ENCODE measurements at regions not wholly inside any gene's neighbourhood (a gene's known extent, or its start where the extent isn't known, plus 50 kb on each side); places are given as distances from the start of the nearest gene placed in this dataset.

DNA sequence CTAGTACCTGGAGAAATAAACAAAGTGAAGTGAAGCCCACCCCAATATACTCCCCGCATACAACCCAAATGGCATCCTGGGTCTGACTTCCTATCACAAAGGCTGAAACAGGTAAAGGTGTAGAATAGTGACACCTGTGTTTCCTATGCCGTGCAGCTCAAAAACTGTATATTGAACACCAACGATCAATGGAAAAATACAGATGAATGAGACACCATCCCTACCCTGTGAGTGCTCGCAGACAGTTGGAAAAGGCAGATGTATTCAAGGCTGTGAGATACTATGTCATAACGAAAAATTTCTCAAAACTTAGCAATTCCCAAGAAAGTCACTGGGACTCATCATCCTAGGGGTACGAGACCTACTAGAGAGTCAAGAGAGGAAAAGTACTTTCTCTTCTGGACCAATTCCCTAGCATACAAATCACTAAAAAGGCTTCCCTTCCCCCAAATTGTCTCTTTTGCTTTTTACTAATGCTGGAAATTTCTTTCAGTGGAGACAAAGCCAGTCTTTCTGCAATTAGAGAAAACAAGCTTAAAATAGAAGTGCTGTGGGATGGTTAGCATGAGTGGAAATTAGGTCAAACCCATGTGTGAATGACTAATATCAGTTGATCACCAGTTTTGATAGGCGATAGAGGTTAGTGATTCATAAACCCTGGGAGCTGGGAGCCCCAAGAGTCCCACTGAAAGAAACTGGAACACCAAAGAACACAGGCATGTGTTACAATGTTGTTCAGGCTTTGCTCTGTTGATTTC is 249.7 kb downstream of the SPTSSA start:
- DNase-seq, result no peak

DNA sequence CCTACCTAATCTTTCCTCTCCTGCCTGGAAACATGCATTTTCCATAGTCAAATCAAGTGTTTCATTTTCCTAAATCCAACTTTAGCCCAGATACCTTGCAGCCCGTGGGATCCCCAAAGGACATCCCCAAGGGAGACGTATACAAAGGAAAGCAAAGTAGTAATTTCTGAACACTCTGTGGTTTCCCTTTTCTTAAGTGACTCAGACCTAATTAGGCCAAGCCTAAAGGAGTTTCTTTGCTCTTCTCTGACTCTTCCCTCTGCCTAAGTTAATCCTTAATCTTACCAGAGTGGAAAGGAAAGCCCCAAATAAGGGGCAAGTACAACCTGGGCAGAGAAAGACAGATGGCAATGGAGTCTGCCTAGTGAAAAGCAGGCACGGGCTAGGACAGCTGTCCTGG is 250.3 kb downstream of the SPTSSA start:
- no peak for DNase-seq

DNA sequence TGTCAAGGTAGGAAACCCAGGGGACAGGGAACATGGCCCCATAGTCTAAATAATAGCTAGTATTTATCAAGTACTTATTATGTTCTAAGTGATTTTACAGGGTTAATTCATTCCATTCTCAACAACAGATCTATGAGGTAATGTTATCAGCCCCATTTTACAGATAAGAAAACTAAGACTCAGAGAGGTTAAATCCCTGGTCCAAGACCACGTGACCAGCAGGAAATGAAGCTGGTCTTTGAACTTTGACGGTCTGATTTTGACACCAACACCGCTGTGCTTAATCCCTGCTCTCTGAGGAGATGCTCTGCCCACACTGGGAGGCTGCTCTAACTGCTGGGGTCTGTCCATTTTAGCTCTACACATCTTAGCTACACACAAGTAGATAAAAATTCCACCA is 253.5 kb downstream of the SPTSSA start:
- no peak for DNase-seq

DNA sequence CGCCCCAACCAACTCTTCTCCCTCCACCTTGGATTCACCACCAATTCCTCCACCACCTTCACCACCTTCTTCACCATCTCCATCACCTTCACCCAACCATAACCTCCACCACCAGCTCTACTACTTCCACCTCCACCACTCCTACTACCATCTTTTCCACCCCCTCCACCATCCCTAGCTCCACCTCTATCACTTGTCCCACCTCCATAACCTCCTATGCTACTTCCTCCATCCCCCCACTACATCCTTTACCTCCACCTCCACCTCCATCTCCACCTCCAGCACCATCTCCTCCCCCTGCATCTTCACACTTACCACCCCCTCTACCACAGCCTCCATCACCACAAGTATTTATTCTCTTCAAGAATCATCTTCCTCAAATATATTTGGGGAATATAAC is 254.9 kb upstream of the EGLN3 start:
- DNase-seq, result no peak

DNA sequence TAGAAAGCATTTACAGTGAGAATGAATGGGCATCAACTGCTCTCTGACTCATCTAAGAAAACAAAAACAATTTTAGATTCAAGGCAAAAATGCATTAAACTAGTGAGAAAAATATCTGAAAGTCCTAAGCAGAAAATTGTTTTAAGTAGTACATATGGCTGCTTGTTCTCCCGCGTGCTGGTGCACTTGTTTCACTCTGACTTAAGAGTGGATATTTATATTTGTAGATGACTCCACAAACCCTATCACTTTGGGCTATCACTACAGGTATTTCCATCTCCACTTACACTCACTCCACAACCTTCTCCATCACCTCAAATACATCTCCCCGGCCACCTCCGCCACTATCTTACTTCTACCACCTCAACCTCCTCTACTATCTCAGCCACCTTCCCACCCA is 253.9 kb upstream of the EGLN3 start:
- no peak for DNase-seq

DNA sequence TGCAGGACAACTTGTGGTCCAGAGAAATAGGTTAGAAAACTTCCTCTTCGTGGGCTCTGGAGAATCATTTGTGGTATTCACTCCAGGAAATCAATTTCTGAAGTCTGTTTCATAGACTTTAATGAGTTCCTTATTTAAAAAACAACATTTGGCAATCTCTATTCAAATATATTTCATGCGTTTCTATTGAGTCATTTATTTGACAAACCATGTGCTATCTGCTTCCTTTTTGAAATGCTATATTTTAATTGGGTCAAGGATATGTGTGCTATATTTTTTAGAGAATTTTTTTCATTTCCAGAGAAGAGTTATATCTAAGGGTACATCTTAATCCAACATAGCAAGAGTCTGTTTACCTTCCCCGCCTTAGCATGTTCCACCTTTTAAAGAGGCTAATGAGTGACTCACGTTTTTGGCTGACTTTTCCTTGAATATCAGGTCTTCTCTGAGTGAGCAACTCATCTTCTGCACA is 252.4 kb upstream of the EGLN3 start:
- no peak for DNase-seq

DNA sequence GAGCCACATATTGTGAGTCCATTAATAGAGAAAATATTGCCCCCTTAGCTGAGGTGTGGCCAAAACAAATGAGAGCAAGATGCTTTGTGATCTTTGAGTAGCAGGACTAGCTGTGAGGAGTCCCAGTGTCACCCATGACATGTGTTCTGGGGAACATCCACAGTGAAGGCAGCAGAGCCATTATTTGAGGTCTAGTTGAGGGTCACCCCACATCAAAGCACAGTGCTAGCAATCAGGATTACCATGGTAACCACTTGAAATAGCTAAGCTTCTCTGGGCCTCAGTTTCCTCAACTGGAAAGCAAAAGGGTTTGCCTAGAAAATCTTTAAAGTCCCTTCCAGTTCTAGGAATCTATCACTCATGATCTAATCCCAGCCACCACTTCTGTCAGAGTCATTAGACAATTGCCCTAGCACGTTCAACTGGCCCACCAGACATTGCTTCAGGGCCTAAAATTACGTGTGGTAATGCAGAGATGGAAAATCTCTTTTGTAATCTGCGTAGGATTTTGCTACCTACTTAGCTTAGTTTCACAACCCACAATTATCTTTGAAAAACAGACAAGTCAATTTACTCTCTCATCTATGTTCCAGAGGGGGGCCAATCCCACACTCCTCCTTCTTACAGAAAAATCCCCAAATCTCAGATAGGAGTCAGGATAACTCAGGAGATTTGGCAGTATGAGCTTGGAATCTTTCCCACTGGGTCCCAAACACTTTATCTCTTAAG is 251.2 kb upstream of the EGLN3 start:
- DNase-seq, result no peak

DNA sequence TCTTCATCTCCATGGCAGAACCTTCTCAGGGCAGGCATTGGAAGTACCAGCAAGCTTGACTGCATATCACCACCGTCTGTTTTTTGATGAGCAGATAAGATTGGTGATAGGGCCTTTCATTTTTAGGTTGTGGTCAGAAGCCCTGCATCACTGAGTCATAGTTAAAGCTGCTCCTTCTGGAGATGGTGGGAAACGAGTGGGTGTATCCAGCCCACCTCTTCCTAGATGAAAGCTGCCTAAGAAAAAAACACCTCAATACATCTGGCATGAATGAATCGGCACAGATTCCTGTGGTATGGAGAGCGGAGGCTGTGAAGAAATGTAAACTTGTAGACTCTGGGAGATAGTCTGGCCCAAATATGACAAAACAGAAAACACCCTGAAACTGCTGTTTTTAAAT is 248.7 kb upstream of the EGLN3 start:
- no peak for DNase-seq

DNA sequence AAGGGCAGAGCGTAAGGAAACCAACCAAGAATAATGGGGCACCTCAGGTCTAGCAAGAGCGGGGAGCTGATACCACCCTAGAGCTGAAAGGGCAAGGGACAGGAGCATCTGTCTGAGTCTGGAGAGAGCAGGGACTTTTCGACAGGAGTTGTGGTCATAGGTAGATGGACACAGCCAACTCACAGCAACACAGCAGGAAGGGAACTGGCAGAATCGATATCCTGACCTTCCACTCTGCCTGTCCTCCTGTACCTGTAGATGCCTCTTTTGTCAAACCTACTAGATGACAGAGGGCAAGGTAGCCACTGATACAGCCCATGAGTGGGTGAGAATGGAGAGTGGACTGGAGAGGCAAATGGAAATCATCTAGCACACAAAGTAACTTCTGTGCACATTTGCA is 247.2 kb upstream of the EGLN3 start:
- DNase-seq, result no peak

DNA sequence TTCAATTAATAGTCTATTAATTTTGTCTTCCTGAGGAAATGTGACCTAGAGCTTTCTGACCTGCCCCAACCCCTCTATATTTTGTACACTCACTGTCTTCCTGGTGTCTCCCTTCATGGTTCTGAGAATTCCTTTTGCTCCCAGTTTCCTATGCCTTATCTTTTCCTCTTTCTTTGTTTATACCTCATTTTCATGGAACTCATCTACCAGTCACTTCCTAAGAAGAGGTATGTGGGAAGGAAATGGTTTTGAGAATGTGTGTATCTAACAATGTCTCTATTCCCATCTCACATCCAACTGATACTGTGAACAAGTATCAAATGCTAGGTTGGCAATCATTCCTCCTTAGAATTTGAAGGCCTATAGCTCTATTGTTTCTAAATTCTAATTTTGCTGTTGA is 245.1 kb upstream of the EGLN3 start:
- no peak for DNase-seq

DNA sequence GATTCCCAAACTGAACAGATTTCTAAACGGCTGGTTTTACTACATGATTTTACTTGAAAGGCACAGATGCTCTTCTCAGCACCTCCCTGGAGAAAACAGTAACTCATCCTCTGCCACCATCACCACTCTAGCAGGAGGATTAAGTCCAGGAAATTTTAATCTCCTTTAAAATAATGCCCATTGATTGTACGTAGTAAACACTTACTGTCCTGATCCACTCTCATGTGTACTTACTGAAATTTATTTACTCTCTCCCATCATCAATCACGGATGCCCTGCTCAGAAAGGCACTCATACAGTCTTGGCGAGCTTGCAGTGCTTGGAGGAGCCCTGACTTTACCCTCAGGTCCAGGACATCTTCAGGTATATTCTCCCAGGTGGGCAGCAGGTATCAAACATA is 239.8 kb upstream of the EGLN3 start:
- no peak for DNase-seq

DNA sequence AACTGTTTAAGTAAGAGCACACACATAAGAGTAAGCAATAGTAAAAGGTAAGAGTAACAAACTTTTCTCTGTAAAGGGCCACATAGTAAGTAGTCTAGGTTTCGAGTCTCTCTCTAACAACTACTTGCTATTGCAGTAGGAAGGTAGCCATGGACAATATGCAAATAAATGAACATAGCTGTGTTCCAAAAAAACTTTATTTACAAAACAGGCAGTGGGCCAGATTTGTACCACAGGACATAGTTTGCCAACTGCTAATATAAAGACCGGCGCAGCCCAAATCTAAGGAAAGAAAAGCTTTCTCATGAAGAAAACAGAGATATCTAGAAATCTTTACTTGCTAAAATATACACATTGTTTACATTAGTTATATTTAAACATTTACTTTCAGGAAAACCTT is 239.0 kb upstream of the EGLN3 start:
- no peak for DNase-seq

DNA sequence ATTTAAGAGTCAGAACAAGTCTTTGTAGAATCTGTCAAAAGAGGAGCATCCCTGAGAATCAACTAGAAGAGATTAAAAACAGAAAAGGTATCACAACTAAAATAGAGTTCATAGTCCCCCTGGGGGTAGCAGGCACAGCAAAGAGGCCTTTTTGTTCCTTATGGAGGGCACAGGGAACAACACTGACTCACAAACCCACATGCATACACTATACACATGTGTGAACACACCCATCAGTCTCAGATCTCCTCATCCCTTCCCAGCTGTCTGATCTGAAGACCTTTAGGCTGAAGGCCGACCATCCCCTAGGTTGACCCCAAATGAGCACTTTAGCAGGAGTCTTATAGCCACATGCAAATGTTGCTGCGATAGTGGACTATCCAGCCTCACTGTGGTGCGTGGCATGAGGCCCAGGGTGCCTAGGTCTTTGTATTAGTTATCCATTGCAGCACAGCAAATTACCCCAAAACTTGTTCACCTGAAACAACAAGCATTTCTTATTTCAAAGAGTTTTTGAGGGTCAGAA is 236.7 kb upstream of the EGLN3 start:
- DNase-seq, result no peak

DNA sequence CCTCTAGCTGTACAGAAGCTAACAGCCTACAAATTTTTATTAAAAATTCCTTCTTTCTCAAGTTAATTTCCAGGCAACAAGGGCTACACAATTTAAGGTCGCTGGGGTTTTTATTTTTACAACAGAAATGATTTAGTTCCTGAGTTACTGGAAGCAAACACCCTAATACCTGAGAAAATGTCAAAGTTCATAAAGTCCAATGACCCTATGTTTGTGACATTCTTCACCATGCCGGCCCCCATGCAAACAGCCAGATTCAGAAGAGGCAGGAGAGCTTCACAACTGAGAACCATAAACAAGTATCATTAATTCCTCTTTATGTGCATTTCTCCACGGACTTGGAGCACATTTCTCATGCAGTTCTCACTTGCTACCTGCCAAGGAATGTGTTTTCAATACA is 236.2 kb upstream of the EGLN3 start:
- DNase-seq, result no peak

DNA sequence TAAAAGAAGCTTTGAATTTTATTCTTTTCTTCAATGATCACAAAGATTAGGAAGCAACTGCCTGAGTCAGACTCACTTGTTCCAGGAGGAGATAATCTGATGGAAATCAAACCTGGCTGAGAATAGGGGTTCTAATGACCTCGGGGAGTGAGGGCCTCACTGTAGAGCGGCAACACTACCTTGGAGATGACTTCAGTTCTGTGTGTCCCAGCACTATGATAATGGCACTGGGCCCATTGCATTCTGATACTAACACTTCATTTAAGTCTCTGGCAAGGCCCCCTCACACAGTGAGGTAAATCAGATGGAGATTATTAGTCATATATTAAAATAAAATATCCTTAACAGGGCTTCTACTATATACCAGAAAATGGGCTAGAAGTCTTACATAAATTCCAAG is 233.3 kb upstream of the EGLN3 start:
- DNase-seq, result no peak

DNA sequence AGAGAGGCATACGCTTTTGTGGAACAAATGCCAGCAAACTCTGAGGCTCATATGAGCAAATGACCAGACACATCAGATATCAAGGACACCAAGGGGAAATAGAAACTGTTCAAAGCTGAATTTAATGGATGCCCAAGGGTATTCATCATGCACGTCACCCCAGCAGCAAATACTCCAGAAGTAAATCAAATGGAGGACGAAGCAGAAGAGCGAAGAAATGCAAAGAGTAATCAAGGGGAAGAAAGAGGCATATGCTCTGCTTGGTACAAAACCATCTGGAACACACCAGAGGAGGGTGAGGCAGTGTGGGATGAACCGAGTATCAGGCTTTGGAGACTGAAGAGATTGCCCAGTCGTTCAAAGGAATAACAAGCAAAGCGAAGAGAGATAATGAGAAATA is 232.6 kb upstream of the EGLN3 start:
- no peak for DNase-seq

DNA sequence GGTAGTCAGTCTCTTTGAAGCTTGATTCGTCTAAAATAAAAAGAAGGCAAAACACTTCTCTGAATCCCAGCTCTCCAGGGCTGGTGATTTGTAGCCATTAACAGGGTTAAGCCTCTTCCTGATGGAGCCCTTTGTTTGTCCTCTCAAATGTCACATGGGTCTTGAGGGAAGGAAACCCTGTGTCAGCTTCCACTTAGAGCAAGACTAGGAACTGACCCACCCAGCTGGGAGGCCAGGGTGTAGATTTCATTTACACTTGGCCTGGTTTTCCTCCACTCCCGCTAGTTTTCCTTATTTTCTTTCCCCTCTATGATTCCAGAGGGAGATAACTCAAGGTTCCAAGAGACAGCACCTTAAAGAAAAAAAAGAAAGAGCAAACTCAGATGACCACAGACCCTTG is 230.5 kb upstream of the EGLN3 start:
- DNase-seq, result no peak

DNA sequence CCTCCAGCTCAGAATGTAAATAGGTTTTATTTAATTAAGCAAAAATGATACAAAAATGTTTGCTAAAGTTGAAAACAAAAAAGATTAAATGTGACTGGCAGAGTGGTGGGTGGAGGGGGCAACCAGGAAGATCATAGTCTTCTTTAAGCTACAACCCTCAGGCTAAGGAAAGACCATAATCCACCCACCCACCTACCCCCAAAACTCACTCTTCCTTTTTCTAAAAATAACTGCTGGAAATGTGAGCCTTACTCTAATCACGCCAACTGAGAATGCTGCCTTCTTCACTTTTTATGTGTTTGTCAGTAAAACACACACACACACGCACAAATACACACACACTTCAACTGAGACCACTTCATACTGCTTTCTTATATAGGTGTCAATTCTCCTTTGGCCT is 230.0 kb upstream of the EGLN3 start:
- no peak for DNase-seq

DNA sequence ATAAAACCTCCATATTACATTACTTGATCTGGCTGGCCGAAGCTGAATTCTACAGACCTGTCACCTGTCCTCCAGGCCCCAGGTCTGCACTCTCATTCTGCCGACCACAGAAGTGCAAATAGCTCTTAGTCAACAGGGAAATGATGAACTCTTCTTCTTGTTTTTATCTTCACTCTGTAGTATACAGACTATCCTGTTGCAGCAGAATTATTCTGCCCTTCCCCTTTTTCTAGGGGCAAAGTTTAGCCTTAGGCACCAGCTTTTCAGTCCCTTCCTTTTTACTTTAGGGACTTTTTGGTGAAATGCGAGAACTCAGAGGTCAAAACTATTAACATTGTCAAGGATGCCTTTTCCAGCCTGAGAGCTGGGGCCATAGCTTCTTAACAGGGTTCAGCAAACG is 229.6 kb upstream of the EGLN3 start:
- no peak for DNase-seq

DNA sequence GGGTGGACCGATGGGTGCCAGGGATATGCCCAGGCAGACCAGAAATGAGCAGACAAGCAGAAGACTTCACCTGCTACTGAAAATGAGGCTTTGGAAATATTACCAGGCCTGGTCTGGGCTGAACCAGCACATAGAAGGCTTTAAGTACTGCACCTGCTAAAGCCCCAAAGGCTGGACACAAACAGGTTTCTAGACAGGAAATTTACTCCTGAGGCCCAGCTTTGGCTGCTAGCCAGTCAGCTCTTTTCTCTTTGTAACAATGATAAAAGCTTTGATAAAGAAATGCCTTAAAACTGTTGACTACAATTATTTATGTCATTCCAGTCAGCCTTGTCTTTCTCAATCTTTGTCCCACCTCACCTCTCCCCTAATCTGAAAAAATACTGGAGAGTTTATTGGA is 228.9 kb upstream of the EGLN3 start:
- no peak for DNase-seq

DNA sequence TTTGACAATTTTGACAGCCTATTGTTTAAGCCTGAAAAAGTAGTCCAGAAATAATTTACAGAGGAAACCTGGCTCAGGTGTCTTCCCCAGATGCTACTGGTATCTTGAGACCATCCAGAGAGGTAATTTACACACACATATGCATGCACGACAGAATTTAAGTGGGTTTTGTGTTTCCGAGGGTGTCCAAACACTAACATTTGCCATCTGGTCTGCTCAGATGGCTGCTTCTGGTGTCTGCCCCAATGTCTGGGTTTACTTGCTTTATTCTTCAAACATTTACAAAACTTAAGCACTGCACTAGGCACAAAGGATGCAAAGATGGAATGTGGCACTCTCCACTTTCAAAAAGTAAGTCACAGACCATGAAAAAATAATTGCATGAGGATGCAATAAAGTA is 226.6 kb upstream of the EGLN3 start:
- DNase-seq, result no peak

DNA sequence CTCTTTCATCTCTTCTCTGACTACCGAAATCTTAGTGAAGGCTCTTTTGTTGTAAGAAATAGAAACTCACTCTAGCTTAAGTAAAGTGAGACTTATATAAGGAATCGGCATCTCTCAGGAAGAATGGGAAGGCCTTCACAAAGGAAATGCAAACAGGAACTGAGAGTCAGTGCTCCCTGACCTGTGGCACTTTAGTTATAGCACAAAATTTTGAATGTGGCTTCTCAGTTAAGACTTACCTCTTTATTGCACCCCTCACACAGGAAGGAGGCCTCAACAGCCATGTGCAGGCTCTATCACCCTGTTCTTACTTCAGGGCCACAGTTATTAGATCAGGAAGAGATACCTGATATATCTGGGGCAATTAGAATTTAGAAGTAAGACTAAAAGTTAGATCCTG is 224.7 kb upstream of the EGLN3 start:
- DNase-seq, result no peak

DNA sequence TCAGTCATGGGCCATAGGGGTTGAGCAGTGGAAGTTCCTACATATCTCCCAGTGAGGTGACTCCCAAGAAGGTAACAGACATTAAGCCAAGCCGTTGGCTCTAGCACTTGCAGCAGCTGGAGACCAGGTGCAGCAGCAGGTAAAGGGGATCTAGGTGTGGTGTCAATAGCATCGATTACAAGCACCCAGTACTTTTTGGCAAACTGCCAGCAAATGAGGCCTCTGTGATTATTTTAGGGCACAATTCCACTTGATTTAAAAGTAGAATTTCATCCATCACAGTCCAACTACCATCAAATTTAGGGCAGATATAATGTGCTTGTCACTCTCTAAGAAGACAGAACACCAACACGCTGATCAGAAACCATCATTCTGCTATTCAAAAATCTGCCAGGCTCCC is 224.1 kb upstream of the EGLN3 start:
- no peak for DNase-seq

DNA sequence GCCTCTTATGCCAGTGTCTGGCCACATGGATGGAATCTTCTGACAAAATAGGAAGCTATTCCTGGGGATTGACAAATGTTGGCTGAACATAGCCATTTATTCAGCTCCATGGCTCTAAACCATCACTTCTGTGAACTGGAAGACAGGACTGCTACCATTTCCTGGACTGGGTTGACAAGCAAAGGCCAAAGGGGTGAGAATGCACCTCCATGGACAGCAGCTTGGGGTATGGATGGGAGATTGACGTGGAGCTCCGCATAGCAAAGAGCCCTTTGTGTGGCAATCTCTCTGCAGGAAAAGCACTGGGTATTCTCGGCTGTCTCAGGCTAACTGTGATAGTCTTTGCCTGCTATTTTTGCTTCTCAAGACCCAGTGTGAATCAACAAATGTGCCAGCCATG is 223.0 kb upstream of the EGLN3 start:
- no peak for DNase-seq
